ENCODE measurements at regions not wholly inside any gene's neighbourhood (a gene's known extent, or its start where the extent isn't known, plus 50 kb on each side); places are given as distances from the start of the nearest gene placed in this dataset.

DNA sequence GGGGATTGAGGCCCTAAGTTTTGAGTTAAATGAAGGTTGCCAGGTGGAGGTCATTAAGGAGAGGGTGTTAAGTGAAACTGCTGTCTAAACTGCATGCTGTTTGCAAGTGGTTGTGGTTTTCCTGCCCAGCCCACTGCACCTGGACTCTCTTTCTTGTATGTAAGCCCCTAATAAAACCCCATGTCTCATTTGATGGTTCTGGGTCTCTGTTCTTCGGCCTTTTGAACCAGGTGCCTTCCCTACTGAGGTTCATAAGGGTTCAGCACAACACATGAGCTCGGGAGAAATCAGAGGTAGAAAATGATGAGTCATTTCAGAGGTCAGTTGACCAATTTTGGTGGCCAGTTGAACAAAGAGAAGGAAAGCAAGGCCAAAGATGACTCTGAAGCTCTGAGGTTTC lies 382.5 kb downstream of the RPS29 start:
- Mint-ChIP-seq H3K4me3 (no peak overlapping the region), H3K9me3 (ENCODE audit: insufficient read depth) (no peaks in the 10 kb centered on the region), H3K4me1 (no peaks in the 10 kb centered on the region), H3K27ac (no peak overlapping the region), H3K27me3 (peaks cover 17% of the 10 kb centered on the region)
- ChIA-PET CTCF (no interaction called here), POLR2A (no interaction called here)
- H3K4me2 ChIP-seq (replicated peaks; ENCODE audit: low read depth, low read length, poor library complexity, severe bottlenecking): no peak overlapping the region
- no peak overlapping the region for H3K9ac ChIP-seq (ENCODE audit: low read length)
- DNase-seq: no peak
- no peaks in the 10 kb centered on the region for H3K79me2 ChIP-seq (ENCODE audit: control insufficient read depth, insufficient read depth, low read length)
- no peaks in the 10 kb centered on the region for H3K4me1 ChIP-seq (ENCODE audit: control insufficient read depth in 2 of 2, insufficient read depth in 2 of 2, low read length in 2 of 2)
- no peak overlapping the region for H3K27ac ChIP-seq (ENCODE audit: low read length in 2 of 2)
- no peak overlapping the region for H2AFZ ChIP-seq (ENCODE audit: insufficient read depth, low read depth, low read length, poor library complexity, severe bottlenecking)
- H3K9me3 ChIP-seq (ENCODE audit: control extremely low read depth in 1 of 3, control insufficient read depth in 2 of 3, insufficient read depth in 1 of 3, low read length in 2 of 3): no peaks in the 10 kb centered on the region
- H3K27me3 ChIP-seq (replicated peaks in 1 of 4; ENCODE audit: control extremely low read depth in 1 of 4, control insufficient read depth in 3 of 4, insufficient read depth in 4 of 4, low read length in 3 of 4): no peaks in the 10 kb centered on the region
- H3K36me3 ChIP-seq (replicated peaks in 1 of 2; ENCODE audit: control extremely low read depth in 1 of 2, control insufficient read depth in 1 of 2, extremely low read depth in 1 of 2, insufficient read depth in 2 of 2, low read length in 1 of 2): no peaks in the 10 kb centered on the region
- H4K20me1 ChIP-seq (ENCODE audit: control insufficient read depth, insufficient read depth, low read length, poor library complexity, severe bottlenecking): no peaks in the 10 kb centered on the region
- WGBS (ENCODE audit: insufficient coverage): 52% methylated on average over 2 of the region's 2 CpGs
- no peak for ATAC-seq (ENCODE audit: low read depth)
- H3K4me3 ChIP-seq (ENCODE audit: control extremely low read depth in 1 of 5, extremely low read depth in 1 of 5, insufficient read depth in 1 of 5, low read depth in 2 of 5, low read length in 4 of 5): no peak overlapping the region
- intact Hi-C loops (cut with micrococcal nuclease): no loop called here
- no peak for TF ChIP-seq EZH2 (IDR thresholded peaks at IDR 0.05; ENCODE audit: borderline replicate concordance, insufficient read depth, low read depth, low read length, poor library complexity, severe bottlenecking)
- TF ChIP-seq CTCF (IDR thresholded peaks at IDR 0.05): no peak

GRCh38 chr14:49199159-49199558 lies 387.0 kb downstream of the RPS29 start:
- Histone ChIP-seq H3K27me3 (replicated peaks in 1 of 4; ENCODE audit: control extremely low read depth in 1 of 4, control insufficient read depth in 3 of 4, insufficient read depth in 4 of 4, low read length in 3 of 4) (no peaks in the 10 kb centered on the region), H3K4me1 (ENCODE audit: control insufficient read depth in 2 of 2, insufficient read depth in 2 of 2, low read length in 2 of 2) (peaks cover 0 to under 1% of the 10 kb centered on the region in 2 donors), H3K27ac (ENCODE audit: low read length in 2 of 2) (no peak overlapping the region), H4K20me1 (ENCODE audit: control insufficient read depth, insufficient read depth, low read length, poor library complexity, severe bottlenecking) (no peaks in the 10 kb centered on the region), H3K9me3 (ENCODE audit: control extremely low read depth in 1 of 3, control insufficient read depth in 2 of 3, insufficient read depth in 1 of 3, low read length in 2 of 3) (no peaks in the 10 kb centered on the region), H3K36me3 (replicated peaks in 1 of 2; ENCODE audit: control extremely low read depth in 1 of 2, control insufficient read depth in 1 of 2, extremely low read depth in 1 of 2, insufficient read depth in 2 of 2, low read length in 1 of 2) (no peaks in the 10 kb centered on the region), H3K9ac (ENCODE audit: low read length) (no peak overlapping the region), H2AFZ (ENCODE audit: insufficient read depth, low read depth, low read length, poor library complexity, severe bottlenecking) (no peak overlapping the region), H3K79me2 (ENCODE audit: control insufficient read depth, insufficient read depth, low read length) (no peaks in the 10 kb centered on the region), H3K4me3 (ENCODE audit: control extremely low read depth in 1 of 5, extremely low read depth in 1 of 5, insufficient read depth in 1 of 5, low read depth in 2 of 5, low read length in 4 of 5) (no peak overlapping the region), H3K4me2 (replicated peaks; ENCODE audit: low read depth, low read length, poor library complexity, severe bottlenecking) (no peak overlapping the region)
- Mint-ChIP-seq H3K9me3 (ENCODE audit: insufficient read depth) (no peaks in the 10 kb centered on the region), H3K4me3 (no peak overlapping the region), H3K27ac (no peak overlapping the region), H3K4me1 (peaks cover 4% of the 10 kb centered on the region), H3K27me3 (peaks cover 7% of the 10 kb centered on the region)
- POLR2A ChIA-PET: no interaction called here
- TF ChIP-seq CTCF (IDR thresholded peaks at IDR 0.05): no peak
- no peak for TF ChIP-seq EZH2 (IDR thresholded peaks at IDR 0.05; ENCODE audit: borderline replicate concordance, insufficient read depth, low read depth, low read length, poor library complexity, severe bottlenecking)
- no peak for ATAC-seq (ENCODE audit: low read depth)
- intact Hi-C loops (cut with micrococcal nuclease): no loop called here
- CTCF ChIA-PET: no interaction called here
- WGBS (ENCODE audit: insufficient coverage): 86% methylated on average over 1 of the region's 4 CpGs
- no peak for DNase-seq
